ENCODE measurements at regions not wholly inside any gene's neighbourhood (a gene's known extent, or its start where the extent isn't known, plus 50 kb on each side); places are given as distances from the start of the nearest gene placed in this dataset.

- H3K27me3 ChIP-seq (ENCODE audit: insufficient read depth, low read length): no peaks in the 10 kb centered on the region
- H3K36me3 ChIP-seq (ENCODE audit: insufficient read depth, low read length): no peaks in the 10 kb centered on the region
- H3K9me3 ChIP-seq (ENCODE audit: low read length): no peaks in the 10 kb centered on the region
- no peaks in the 10 kb centered on the region for H3K4me1 ChIP-seq (ENCODE audit: insufficient read depth, low read length)
- H3K4me3 ChIP-seq (ENCODE audit: low read length): no peak overlapping the region
- no peak overlapping the region for H2AFZ ChIP-seq (ENCODE audit: low read depth, low read length)
Observed at GRCh38 chr9:103362986-103363385, 367.9 kb downstream of the CYLC2 start.

DNA sequence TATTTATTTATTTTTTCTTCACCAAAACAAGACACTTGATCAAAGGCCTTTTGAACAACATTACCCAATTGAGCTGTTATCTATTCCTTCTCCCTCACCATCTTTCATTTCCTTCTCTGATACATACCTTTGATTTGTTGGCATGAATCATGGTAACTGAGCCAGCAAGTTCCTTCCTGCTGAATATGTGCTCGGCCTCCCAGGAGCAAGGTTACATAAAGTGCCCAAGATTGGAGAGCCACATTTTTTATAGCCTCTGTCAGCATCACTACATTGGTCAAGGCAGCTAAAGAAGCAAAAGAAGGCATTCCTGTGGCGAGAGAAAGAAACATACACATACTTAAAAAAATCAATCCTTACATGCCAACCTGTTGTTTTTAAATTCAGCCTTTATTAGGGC is 369.6 kb downstream of the CYLC2 start:
- Histone ChIP-seq H3K4me3 (ENCODE audit: low read length) (no peak overlapping the region), H3K27me3 (ENCODE audit: insufficient read depth, low read length) (no peaks in the 10 kb centered on the region), H3K9me3 (ENCODE audit: low read length) (no peaks in the 10 kb centered on the region), H2AFZ (ENCODE audit: low read depth, low read length) (no peak overlapping the region), H3K4me1 (ENCODE audit: insufficient read depth, low read length) (no peaks in the 10 kb centered on the region), H3K36me3 (ENCODE audit: insufficient read depth, low read length) (no peaks in the 10 kb centered on the region)

DNA sequence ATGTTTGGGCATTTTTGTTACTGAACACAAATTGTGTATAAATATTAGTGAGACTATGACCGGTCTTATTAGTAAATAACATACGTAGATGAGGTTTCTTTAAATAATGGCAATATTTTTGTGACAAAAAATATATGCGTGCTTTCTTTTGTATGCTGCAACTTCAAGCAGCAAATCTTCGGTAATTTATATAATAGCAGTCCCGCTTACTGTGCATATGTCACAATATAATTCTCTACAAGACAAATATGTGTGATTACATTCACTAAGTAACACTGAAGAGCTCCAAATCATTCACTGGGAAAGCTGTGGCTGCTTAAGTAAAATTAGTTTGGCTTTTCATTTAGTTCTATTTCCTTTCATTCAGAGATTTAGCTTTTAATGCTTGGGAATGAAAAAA is 376.0 kb downstream of the CYLC2 start:
- Histone ChIP-seq H3K36me3 (ENCODE audit: insufficient read depth, low read length) (no peaks in the 10 kb centered on the region), H3K4me3 (ENCODE audit: low read length) (no peak overlapping the region), H3K4me1 (ENCODE audit: insufficient read depth, low read length) (no peaks in the 10 kb centered on the region), H2AFZ (ENCODE audit: low read depth, low read length) (no peak overlapping the region), H3K27me3 (ENCODE audit: insufficient read depth, low read length) (no peaks in the 10 kb centered on the region), H3K9me3 (ENCODE audit: low read length) (no peaks in the 10 kb centered on the region)

GRCh38 chr9:103372828-103373227 is 377.7 kb downstream of the CYLC2 start:
- H3K36me3 ChIP-seq (ENCODE audit: insufficient read depth, low read length): no peaks in the 10 kb centered on the region
- H2AFZ ChIP-seq (ENCODE audit: low read depth, low read length): no peak overlapping the region
- no peak overlapping the region for H3K4me3 ChIP-seq (ENCODE audit: low read length)
- H3K4me1 ChIP-seq (ENCODE audit: insufficient read depth, low read length): no peaks in the 10 kb centered on the region
- no peaks in the 10 kb centered on the region for H3K27me3 ChIP-seq (ENCODE audit: insufficient read depth, low read length)
- no peaks in the 10 kb centered on the region for H3K9me3 ChIP-seq (ENCODE audit: low read length)

- H3K4me3 ChIP-seq (ENCODE audit: low read length): no peak overlapping the region
- H3K9me3 ChIP-seq (ENCODE audit: low read length): no peaks in the 10 kb centered on the region
- H2AFZ ChIP-seq (ENCODE audit: low read depth, low read length): no peak overlapping the region
- no peaks in the 10 kb centered on the region for H3K36me3 ChIP-seq (ENCODE audit: insufficient read depth, low read length)
- no peaks in the 10 kb centered on the region for H3K4me1 ChIP-seq (ENCODE audit: insufficient read depth, low read length)
- no peaks in the 10 kb centered on the region for H3K27me3 ChIP-seq (ENCODE audit: insufficient read depth, low read length)
Observed at GRCh38 chr9:103377667-103378066, 382.5 kb downstream of the CYLC2 start.

GRCh38 chr9:103397868-103398600 is 402.9 kb downstream of the CYLC2 start:
- no peak overlapping the region for H3K4me3 ChIP-seq (ENCODE audit: low read length)
- H3K4me1 ChIP-seq (ENCODE audit: insufficient read depth, low read length): no peaks in the 10 kb centered on the region
- no peaks in the 10 kb centered on the region for H3K27me3 ChIP-seq (ENCODE audit: insufficient read depth, low read length)
- H3K9me3 ChIP-seq (ENCODE audit: low read length): no peaks in the 10 kb centered on the region
- no peaks in the 10 kb centered on the region for H3K36me3 ChIP-seq (ENCODE audit: insufficient read depth, low read length)
- H2AFZ ChIP-seq (ENCODE audit: low read depth, low read length): no peak overlapping the region

GRCh38 chr9:103399535-103399934 is 404.4 kb downstream of the CYLC2 start:
- no peaks in the 10 kb centered on the region for H3K36me3 ChIP-seq (ENCODE audit: insufficient read depth, low read length)
- H3K4me3 ChIP-seq (ENCODE audit: low read length): no peak overlapping the region
- no peaks in the 10 kb centered on the region for H3K27me3 ChIP-seq (ENCODE audit: insufficient read depth, low read length)
- H3K4me1 ChIP-seq (ENCODE audit: insufficient read depth, low read length): no peaks in the 10 kb centered on the region
- no peaks in the 10 kb centered on the region for H3K9me3 ChIP-seq (ENCODE audit: low read length)
- H2AFZ ChIP-seq (ENCODE audit: low read depth, low read length): no peak overlapping the region

DNA sequence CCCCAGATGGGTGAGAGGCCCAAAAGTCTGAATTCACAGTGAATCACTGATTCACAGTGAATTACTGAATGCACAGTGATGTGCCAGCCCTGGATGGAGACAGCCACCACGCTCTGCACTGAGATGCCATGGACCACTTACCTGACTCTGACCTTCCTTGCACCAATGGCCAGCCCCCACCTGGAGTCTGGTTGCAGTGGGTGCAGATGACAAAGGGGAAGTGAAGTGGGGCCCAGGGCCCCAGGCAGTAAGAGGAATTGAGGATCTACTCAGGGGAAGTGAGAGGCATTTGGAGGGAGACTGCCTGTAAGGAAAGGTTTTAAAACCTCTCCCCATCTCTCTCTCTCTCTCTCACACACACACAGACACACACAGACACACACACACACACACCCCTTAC is 412.1 kb downstream of the CYLC2 start:
- Histone ChIP-seq H3K4me3 (ENCODE audit: low read length) (no peak overlapping the region), H3K36me3 (ENCODE audit: insufficient read depth, low read length) (no peaks in the 10 kb centered on the region), H3K27me3 (ENCODE audit: insufficient read depth, low read length) (no peaks in the 10 kb centered on the region), H2AFZ (ENCODE audit: low read depth, low read length) (no peak overlapping the region), H3K9me3 (ENCODE audit: low read length) (no peaks in the 10 kb centered on the region), H3K4me1 (ENCODE audit: insufficient read depth, low read length) (no peaks in the 10 kb centered on the region)

GRCh38 chr9:103410059-103410458 is 414.9 kb downstream of the CYLC2 start:
- no peak overlapping the region for H3K4me3 ChIP-seq (ENCODE audit: low read length)
- no peaks in the 10 kb centered on the region for H3K9me3 ChIP-seq (ENCODE audit: low read length)
- no peak overlapping the region for H2AFZ ChIP-seq (ENCODE audit: low read depth, low read length)
- no peaks in the 10 kb centered on the region for H3K36me3 ChIP-seq (ENCODE audit: insufficient read depth, low read length)
- no peaks in the 10 kb centered on the region for H3K27me3 ChIP-seq (ENCODE audit: insufficient read depth, low read length)
- H3K4me1 ChIP-seq (ENCODE audit: insufficient read depth, low read length): no peaks in the 10 kb centered on the region

- Histone ChIP-seq H3K9me3 (ENCODE audit: low read length) (no peaks in the 10 kb centered on the region), H3K36me3 (ENCODE audit: insufficient read depth, low read length) (no peaks in the 10 kb centered on the region), H3K4me1 (ENCODE audit: insufficient read depth, low read length) (no peaks in the 10 kb centered on the region), H3K27me3 (ENCODE audit: insufficient read depth, low read length) (no peaks in the 10 kb centered on the region), H3K4me3 (ENCODE audit: low read length) (no peak overlapping the region), H2AFZ (ENCODE audit: low read depth, low read length) (no peak overlapping the region)
Observed at GRCh38 chr9:103427696-103428095, 432.6 kb downstream of the CYLC2 start.

- H3K36me3 ChIP-seq (ENCODE audit: insufficient read depth, low read length): no peaks in the 10 kb centered on the region
- no peaks in the 10 kb centered on the region for H3K4me1 ChIP-seq (ENCODE audit: insufficient read depth, low read length)
- H3K4me3 ChIP-seq (ENCODE audit: low read length): no peak overlapping the region
- H3K27me3 ChIP-seq (ENCODE audit: insufficient read depth, low read length): no peaks in the 10 kb centered on the region
- no peaks in the 10 kb centered on the region for H3K9me3 ChIP-seq (ENCODE audit: low read length)
- no peak overlapping the region for H2AFZ ChIP-seq (ENCODE audit: low read depth, low read length)
Observed at GRCh38 chr9:103430469-103430868, 435.3 kb downstream of the CYLC2 start.

- Histone ChIP-seq H3K27me3 (ENCODE audit: insufficient read depth, low read length) (no peaks in the 10 kb centered on the region), H3K4me3 (ENCODE audit: low read length) (no peak overlapping the region), H3K36me3 (ENCODE audit: insufficient read depth, low read length) (no peaks in the 10 kb centered on the region), H3K9me3 (ENCODE audit: low read length) (no peaks in the 10 kb centered on the region), H2AFZ (ENCODE audit: low read depth, low read length) (no peak overlapping the region), H3K4me1 (ENCODE audit: insufficient read depth, low read length) (no peaks in the 10 kb centered on the region)
Observed at GRCh38 chr9:103431809-103432208, 436.7 kb downstream of the CYLC2 start.

GRCh38 chr9:103444176-103444575 is 449.0 kb downstream of the CYLC2 start:
- H3K4me3 ChIP-seq (ENCODE audit: low read length): no peak overlapping the region
- H2AFZ ChIP-seq (ENCODE audit: low read depth, low read length): no peak overlapping the region
- no peaks in the 10 kb centered on the region for H3K9me3 ChIP-seq (ENCODE audit: low read length)
- no peaks in the 10 kb centered on the region for H3K4me1 ChIP-seq (ENCODE audit: insufficient read depth, low read length)
- no peaks in the 10 kb centered on the region for H3K27me3 ChIP-seq (ENCODE audit: insufficient read depth, low read length)
- H3K36me3 ChIP-seq (ENCODE audit: insufficient read depth, low read length): no peaks in the 10 kb centered on the region

DNA sequence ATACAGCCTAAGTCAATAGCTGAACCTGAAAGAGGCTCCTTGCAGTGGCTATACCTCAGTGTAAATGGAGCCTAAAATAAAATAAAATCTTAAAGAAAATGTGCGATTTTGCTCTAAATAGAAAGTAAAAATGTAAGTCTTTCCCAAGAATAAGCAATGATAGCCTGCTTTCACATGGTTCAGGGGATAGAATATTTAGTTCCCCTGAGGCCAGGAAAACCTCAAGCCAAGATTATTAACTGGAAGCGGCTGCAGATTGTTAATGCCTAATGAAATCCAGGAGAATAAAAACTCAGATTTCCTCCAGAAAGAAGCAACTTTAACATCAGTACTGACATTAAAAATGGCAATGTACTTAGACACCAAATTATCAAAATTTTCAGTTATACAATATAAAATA is 463.7 kb downstream of the CYLC2 start:
- Histone ChIP-seq H3K4me3 (ENCODE audit: low read length) (no peak overlapping the region), H3K27me3 (ENCODE audit: insufficient read depth, low read length) (no peaks in the 10 kb centered on the region), H2AFZ (ENCODE audit: low read depth, low read length) (no peak overlapping the region), H3K36me3 (ENCODE audit: insufficient read depth, low read length) (no peaks in the 10 kb centered on the region), H3K4me1 (ENCODE audit: insufficient read depth, low read length) (no peaks in the 10 kb centered on the region), H3K9me3 (ENCODE audit: low read length) (no peaks in the 10 kb centered on the region)

Measured in neuron (in vitro differentiated cells).